Astrocyte of the spinal cord (primary cell): ENCODE measurements at regions not wholly inside any gene's neighbourhood (a gene's known extent, or its start where the extent isn't known, plus 50 kb on each side); places are given as distances from the start of the nearest gene placed in this dataset.
A peak's percentile ranks its signal among the peaks of the same experiment; 100 is the strongest.

Experiments used
- DNase-seq: peaks from one replicate; pipeline ENCODE4 v3.0.0; 2011; ENCODE audit warnings: low read depth, low spot score
- H3K4me3 ChIP-seq: 2 replicates; pipeline ENCODE4 v1.5.1; 2011; ENCODE audit warnings: low read depth, mild to moderate bottlenecking, low read length, moderate library complexity
- in situ Hi-C: cut with HindIII; loops from 2 replicates; pipeline ENCODE4 v1.10.0; 2017; ENCODE audit warnings: low sequenced_read_pairs
- TF ChIP-seq, protein P1 (sequence below): IDR thresholded peaks from 2 replicates; pipeline ENCODE4 v1.5.1; 2012; ENCODE audit warnings: low read depth, mild to moderate bottlenecking, low read length, inconsistent platforms

DNA sequence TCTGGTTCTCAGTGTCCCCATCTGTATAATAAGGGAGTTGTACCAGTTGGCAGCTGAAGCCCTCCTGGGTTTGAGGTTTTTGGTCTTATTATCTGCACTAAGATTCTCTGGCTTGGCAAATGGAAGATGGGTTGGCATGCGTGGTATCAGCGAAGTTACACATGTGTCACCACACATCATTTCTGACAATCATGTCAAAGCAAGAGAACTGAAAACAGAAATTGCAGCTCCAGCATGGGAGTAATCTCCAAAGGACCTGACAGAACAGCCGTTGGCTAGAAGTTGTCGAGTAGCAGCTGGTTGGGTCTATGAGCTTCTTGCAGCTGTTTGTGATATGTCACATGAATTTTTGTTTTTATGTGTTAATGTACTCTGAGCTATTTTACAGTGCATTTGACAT, 317.4 kb downstream of the SLC4A3 start:
- DNase-seq, result no peak
- no peak overlapping the region for H3K4me3 ChIP-seq
- TF ChIP-seq, protein P1, sequence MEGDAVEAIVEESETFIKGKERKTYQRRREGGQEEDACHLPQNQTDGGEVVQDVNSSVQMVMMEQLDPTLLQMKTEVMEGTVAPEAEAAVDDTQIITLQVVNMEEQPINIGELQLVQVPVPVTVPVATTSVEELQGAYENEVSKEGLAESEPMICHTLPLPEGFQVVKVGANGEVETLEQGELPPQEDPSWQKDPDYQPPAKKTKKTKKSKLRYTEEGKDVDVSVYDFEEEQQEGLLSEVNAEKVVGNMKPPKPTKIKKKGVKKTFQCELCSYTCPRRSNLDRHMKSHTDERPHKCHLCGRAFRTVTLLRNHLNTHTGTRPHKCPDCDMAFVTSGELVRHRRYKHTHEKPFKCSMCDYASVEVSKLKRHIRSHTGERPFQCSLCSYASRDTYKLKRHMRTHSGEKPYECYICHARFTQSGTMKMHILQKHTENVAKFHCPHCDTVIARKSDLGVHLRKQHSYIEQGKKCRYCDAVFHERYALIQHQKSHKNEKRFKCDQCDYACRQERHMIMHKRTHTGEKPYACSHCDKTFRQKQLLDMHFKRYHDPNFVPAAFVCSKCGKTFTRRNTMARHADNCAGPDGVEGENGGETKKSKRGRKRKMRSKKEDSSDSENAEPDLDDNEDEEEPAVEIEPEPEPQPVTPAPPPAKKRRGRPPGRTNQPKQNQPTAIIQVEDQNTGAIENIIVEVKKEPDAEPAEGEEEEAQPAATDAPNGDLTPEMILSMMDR, result no peak
- in situ Hi-C loops, result no loop called here

DNA sequence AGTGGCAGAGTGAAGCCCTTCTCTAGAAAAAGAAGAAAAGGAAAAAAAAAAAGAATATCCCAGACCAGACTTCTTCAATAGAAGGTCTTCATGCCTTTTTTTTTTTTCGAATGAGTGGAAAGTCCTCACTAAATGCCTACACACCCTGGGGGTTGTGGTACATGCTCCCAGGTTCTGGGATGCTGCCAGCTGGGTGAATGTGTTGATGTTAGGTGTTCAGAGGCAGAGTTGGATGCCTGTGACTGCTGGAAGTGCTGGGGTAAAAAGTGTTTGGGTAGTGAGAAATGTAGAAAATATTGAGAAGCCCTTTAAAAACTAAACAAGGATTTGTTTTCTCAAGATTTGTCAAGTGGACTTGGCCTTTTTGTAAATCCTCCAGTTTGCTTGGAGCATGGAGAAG, 318.6 kb downstream of the SLC4A3 start:
- TF ChIP-seq, protein P1, result no peak
- in situ Hi-C loops, result no loop called here
- no peak for DNase-seq
- H3K4me3 ChIP-seq, result no peak overlapping the region

DNA sequence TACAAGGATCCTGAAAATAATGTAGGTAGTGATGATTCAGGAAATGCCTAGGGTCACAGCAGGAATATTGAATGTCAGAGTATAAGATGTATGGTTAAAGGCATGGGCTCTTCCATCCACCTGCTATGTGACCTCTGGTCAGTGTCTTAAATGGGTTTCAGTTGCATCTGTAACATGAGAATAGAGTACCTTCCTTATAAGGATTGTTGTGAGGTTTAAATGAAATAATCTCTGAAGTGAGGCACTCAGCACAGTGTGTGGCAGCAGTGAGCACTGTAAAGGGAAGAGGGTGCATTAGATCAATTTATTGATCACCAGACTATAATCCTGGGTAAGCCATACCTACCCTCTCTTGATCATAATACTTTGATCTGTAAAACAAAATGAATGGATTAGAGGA, 319.1 kb downstream of the SLC4A3 start:
- in situ Hi-C loops, result no loop called here
- no peak overlapping the region for H3K4me3 ChIP-seq
- TF ChIP-seq, protein P1, result no peak
- no peak for DNase-seq

DNA sequence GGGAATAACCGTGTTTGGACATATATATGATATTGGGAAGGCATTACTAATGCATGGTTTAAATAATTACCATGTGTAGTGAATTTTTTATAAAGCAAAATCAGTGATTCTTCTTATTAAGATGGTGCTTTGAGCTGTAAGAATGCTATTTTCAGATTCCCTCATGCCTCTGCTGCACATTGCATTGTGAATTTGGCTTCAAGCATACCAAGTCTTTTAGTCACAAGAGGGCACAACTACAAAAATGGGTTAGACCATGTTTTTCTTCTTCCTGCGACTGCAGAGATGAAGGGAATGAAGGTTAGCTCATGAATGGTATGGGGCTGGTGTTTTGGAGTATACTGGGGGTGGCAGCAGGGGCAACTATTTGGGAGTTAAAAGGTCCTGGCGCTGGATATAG, 320.1 kb downstream of the SLC4A3 start:
- TF ChIP-seq, protein P1, result no peak
- peak; percentile 39 for DNase-seq
- H3K4me3 ChIP-seq, result no peak overlapping the region
- in situ Hi-C loops, result no loop called here

DNA sequence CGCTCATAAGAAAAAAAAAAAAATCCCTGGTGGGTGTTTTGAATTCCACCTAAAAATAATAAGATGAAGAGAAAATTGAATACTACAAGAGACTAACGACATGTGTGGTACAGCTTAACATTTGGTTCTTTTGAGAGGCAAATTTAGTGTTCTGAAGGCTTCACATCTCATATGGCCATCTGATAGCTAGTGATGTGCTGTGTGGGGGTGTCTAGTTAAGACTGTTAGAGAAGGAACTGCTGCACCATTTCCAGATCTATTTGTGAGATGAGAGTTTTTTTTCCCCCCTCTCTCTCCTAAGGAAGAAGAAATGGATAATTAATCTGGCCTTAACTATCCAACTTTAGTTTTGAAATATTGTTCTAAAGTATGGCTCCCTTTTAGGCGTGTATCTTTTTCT, 321.6 kb downstream of the SLC4A3 start:
- H3K4me3 ChIP-seq, result no peak overlapping the region
- TF ChIP-seq, protein P1, result no peak
- in situ Hi-C loops, result no loop called here
- no peak for DNase-seq

DNA sequence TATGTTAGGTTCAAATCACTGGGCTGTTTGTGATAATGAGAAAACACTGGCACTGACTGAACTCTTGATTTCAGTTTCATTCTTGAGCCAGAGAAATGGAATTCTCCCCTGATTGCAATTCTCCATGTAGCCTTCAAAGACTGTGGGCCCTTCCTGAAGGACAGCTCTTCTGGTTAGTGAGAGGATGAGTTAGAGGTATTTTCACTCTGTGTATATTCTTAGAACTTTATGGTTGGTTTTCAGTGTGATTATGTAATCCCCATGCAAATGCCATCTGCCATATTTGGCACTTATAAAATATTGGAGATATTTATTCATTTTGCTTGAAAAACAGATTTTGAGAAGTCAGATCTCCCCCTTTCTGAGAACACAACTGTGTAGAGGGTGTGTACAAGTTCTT, 323.7 kb downstream of the SLC4A3 start:
- in situ Hi-C loops, result no loop called here
- TF ChIP-seq, protein P1, result no peak
- no peak overlapping the region for H3K4me3 ChIP-seq
- DNase-seq, result no peak

DNA sequence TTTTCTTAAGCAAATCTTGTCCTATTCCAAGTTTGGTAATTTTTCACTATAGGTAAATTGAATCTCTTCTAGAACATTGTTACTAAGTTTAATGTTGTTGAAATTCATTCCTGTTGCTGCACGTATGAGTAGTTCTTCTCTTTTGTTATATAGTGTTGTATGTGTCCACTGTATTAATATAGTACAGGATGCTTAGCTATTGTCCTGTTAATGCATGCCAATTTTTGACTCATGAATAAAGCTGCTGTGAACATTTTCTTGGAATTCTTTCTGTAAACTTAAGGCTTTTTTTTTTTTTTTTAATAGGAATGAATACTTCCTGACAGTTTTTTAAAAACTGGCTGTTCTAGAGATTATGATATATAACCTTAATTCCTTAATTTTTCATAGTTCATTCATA, 326.9 kb downstream of the SLC4A3 start:
- in situ Hi-C loops, result no loop called here
- DNase-seq, result no peak
- H3K4me3 ChIP-seq, result no peak overlapping the region
- TF ChIP-seq, protein P1, result no peak
